ENCODE measurements at regions not wholly inside any gene's neighbourhood (a gene's known extent, or its start where the extent isn't known, plus 50 kb on each side); places are given as distances from the start of the nearest gene placed in this dataset.

DNA sequence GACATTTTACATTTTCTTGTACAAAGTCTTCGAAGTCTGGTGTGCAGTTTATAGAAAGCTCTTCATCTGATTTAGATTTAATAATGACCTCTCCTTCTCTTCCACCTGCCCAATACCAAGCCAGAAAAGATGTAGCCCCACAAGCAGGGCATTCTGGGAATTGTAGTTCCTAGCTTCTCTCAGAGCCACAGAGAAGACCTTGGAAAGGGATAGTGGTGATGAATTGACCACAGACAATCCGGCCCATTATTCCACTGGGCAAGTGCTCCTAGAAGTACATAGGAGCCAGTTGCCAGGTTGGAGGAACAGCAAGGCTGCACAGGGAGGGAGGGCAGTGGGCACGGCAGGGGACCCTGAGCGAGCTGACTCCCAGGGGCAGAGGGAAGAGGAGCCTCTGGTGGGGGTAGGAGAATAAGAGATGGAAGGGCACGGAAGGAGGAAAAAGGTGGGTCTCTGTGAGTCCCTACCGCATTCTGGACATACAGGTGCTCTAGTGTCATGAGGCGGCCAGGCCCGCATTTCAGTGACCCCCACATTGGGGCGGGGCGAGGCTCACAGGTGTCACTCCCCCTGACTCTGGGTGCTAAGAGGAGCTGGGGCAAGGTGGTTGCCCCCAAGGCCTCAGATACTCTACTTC, 152.5 kb upstream of the HAAO start:
- TF ChIP-seq, protein P1, sequence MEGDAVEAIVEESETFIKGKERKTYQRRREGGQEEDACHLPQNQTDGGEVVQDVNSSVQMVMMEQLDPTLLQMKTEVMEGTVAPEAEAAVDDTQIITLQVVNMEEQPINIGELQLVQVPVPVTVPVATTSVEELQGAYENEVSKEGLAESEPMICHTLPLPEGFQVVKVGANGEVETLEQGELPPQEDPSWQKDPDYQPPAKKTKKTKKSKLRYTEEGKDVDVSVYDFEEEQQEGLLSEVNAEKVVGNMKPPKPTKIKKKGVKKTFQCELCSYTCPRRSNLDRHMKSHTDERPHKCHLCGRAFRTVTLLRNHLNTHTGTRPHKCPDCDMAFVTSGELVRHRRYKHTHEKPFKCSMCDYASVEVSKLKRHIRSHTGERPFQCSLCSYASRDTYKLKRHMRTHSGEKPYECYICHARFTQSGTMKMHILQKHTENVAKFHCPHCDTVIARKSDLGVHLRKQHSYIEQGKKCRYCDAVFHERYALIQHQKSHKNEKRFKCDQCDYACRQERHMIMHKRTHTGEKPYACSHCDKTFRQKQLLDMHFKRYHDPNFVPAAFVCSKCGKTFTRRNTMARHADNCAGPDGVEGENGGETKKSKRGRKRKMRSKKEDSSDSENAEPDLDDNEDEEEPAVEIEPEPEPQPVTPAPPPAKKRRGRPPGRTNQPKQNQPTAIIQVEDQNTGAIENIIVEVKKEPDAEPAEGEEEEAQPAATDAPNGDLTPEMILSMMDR (IDR thresholded peaks at IDR 0.05; ENCODE audit: poor library complexity) = no peak
- TF ChIP-seq EZH2 (IDR thresholded peaks at IDR 0.05; ENCODE audit: borderline replicate concordance) = no peak
- TF ChIP-seq EZH2phosphoT487 (IDR thresholded peaks at IDR 0.05; ENCODE audit: low read depth, severe bottlenecking, unreplicated experiment) = no peak
